ENCODE measurements at regions not wholly inside any gene's neighbourhood (a gene's known extent, or its start where the extent isn't known, plus 50 kb on each side); places are given as distances from the start of the nearest gene placed in this dataset.

GRCh38 chr4:124537971-124538370 lies 174.6 kb downstream of the ANKRD50 start:
- Histone ChIP-seq H3K79me2 (ENCODE audit: insufficient read depth, low read length) (no peaks in the 10 kb centered on the region), H2AFZ (ENCODE audit: low read depth, low read length) (no peak overlapping the region), H3K27me3 (ENCODE audit: insufficient read depth, low read length) (no peaks in the 10 kb centered on the region), H3K4me1 (ENCODE audit: insufficient read depth, low read length) (no peaks in the 10 kb centered on the region), H3K36me3 (ENCODE audit: insufficient read depth, low read length) (no peaks in the 10 kb centered on the region), H3K4me3 (ENCODE audit: insufficient read depth, low read depth, low read length) (no peak overlapping the region), H3K27ac (ENCODE audit: low read depth, low read length) (no peak overlapping the region), H4K20me1 (ENCODE audit: insufficient read depth, low read length) (no peaks in the 10 kb centered on the region), H3K9ac (ENCODE audit: low read length) (no peak overlapping the region), H3K4me2 (ENCODE audit: low read length) (no peak overlapping the region), H3K9me3 (ENCODE audit: insufficient read depth, low read depth, low read length) (no peaks in the 10 kb centered on the region)
- H3K36me3 Mint-ChIP-seq (ENCODE audit: low read depth, unreplicated experiment), result no peaks in the 10 kb centered on the region
- no peak overlapping the region for H3K4me3 Mint-ChIP-seq (ENCODE audit: unreplicated experiment)
- no peaks in the 10 kb centered on the region for H3K9me3 Mint-ChIP-seq (ENCODE audit: unreplicated experiment)
- no peaks in the 10 kb centered on the region for H3K4me1 Mint-ChIP-seq (ENCODE audit: low read depth, unreplicated experiment)
- TF ChIP-seq EZH2 (IDR thresholded peaks at IDR 0.05; ENCODE audit: insufficient read depth, low read length) (no peak), CTCF (IDR thresholded peaks at IDR 0.05; ENCODE audit: insufficient read depth, low read depth, low read length) (no peak)
- DNase-seq (ENCODE audit: low read depth), result no peak
- no peaks in the 10 kb centered on the region for H3K27me3 Mint-ChIP-seq (ENCODE audit: low read depth, unreplicated experiment)
- H3K27ac Mint-ChIP-seq (ENCODE audit: unreplicated experiment), result no peak overlapping the region
- no peak for FAIRE-seq

- Mint-ChIP-seq H3K4me3 (ENCODE audit: unreplicated experiment) (no peak overlapping the region), H3K36me3 (ENCODE audit: low read depth, unreplicated experiment) (no peaks in the 10 kb centered on the region), H3K9me3 (ENCODE audit: unreplicated experiment) (no peaks in the 10 kb centered on the region), H3K27me3 (ENCODE audit: low read depth, unreplicated experiment) (no peaks in the 10 kb centered on the region), H3K27ac (ENCODE audit: unreplicated experiment) (no peak overlapping the region), H3K4me1 (ENCODE audit: low read depth, unreplicated experiment) (no peaks in the 10 kb centered on the region)
- no peaks in the 10 kb centered on the region for H3K4me1 ChIP-seq (ENCODE audit: insufficient read depth, low read length)
- no peak overlapping the region for H3K4me3 ChIP-seq (ENCODE audit: insufficient read depth, low read depth, low read length)
- H3K4me2 ChIP-seq (ENCODE audit: low read length), result no peak overlapping the region
- DNase-seq (ENCODE audit: low read depth), result no peak
- H4K20me1 ChIP-seq (ENCODE audit: insufficient read depth, low read length), result no peaks in the 10 kb centered on the region
- H3K79me2 ChIP-seq (ENCODE audit: insufficient read depth, low read length), result no peaks in the 10 kb centered on the region
- no peaks in the 10 kb centered on the region for H3K36me3 ChIP-seq (ENCODE audit: insufficient read depth, low read length)
- H3K9ac ChIP-seq (ENCODE audit: low read length), result no peak overlapping the region
- H3K27me3 ChIP-seq (ENCODE audit: insufficient read depth, low read length), result no peaks in the 10 kb centered on the region
- TF ChIP-seq CTCF (IDR thresholded peaks at IDR 0.05; ENCODE audit: insufficient read depth, low read depth, low read length), result no peak
- TF ChIP-seq EZH2 (IDR thresholded peaks at IDR 0.05; ENCODE audit: insufficient read depth, low read length), result no peak
- H3K9me3 ChIP-seq (ENCODE audit: insufficient read depth, low read depth, low read length), result no peaks in the 10 kb centered on the region
- no peak overlapping the region for H2AFZ ChIP-seq (ENCODE audit: low read depth, low read length)
- no peak for FAIRE-seq
- H3K27ac ChIP-seq (ENCODE audit: low read depth, low read length), result no peak overlapping the region
Observed at GRCh38 chr4:124540014-124540413, 172.5 kb downstream of the ANKRD50 start.

GRCh38 chr4:124541652-124542420 lies 170.7 kb downstream of the ANKRD50 start:
- no peaks in the 10 kb centered on the region for H3K36me3 ChIP-seq (ENCODE audit: insufficient read depth, low read length)
- H3K9me3 ChIP-seq (ENCODE audit: insufficient read depth, low read depth, low read length), result no peaks in the 10 kb centered on the region
- H3K27me3 ChIP-seq (ENCODE audit: insufficient read depth, low read length), result no peaks in the 10 kb centered on the region
- no peak for TF ChIP-seq EZH2 (IDR thresholded peaks at IDR 0.05; ENCODE audit: insufficient read depth, low read length)
- no peak for TF ChIP-seq CTCF (IDR thresholded peaks at IDR 0.05; ENCODE audit: insufficient read depth, low read depth, low read length)
- no peak overlapping the region for H3K4me2 ChIP-seq (ENCODE audit: low read length)
- H3K79me2 ChIP-seq (ENCODE audit: insufficient read depth, low read length), result no peaks in the 10 kb centered on the region
- Mint-ChIP-seq H3K27me3 (ENCODE audit: low read depth, unreplicated experiment) (no peaks in the 10 kb centered on the region), H3K4me3 (ENCODE audit: unreplicated experiment) (no peak overlapping the region), H3K36me3 (ENCODE audit: low read depth, unreplicated experiment) (no peaks in the 10 kb centered on the region), H3K4me1 (ENCODE audit: low read depth, unreplicated experiment) (no peaks in the 10 kb centered on the region), H3K27ac (ENCODE audit: unreplicated experiment) (no peak overlapping the region), H3K9me3 (ENCODE audit: unreplicated experiment) (no peaks in the 10 kb centered on the region)
- H4K20me1 ChIP-seq (ENCODE audit: insufficient read depth, low read length), result no peaks in the 10 kb centered on the region
- FAIRE-seq (no peak), DNase-seq (ENCODE audit: low read depth) (no peak)
- no peak overlapping the region for H3K4me3 ChIP-seq (ENCODE audit: insufficient read depth, low read depth, low read length)
- no peak overlapping the region for H2AFZ ChIP-seq (ENCODE audit: low read depth, low read length)
- H3K9ac ChIP-seq (ENCODE audit: low read length), result no peak overlapping the region
- no peak overlapping the region for H3K27ac ChIP-seq (ENCODE audit: low read depth, low read length)
- H3K4me1 ChIP-seq (ENCODE audit: insufficient read depth, low read length), result no peaks in the 10 kb centered on the region
